GM12865 (cell line): ENCODE measurements at regions not wholly inside any gene's neighbourhood (a gene's known extent, or its start where the extent isn't known, plus 50 kb on each side); places are given as distances from the start of the nearest gene placed in this dataset.

Experiments
- DNase-seq: peaks from one replicate; pipeline ENCODE4 v3.0.0; 2010; ENCODE audit warnings: low read depth
- H3K4me3 ChIP-seq: 2 replicates; pipeline ENCODE4 v1.5.1; 2011; ENCODE audit warnings: mild to moderate bottlenecking, low read depth, low read length, control low read depth
- CTCF ChIP-seq: IDR thresholded peaks from 2 replicates; pipeline ENCODE4 v1.5.1; 2011; ENCODE audit warnings: low read length, control low read depth, low read depth, inconsistent platforms; ENCODE audit not compliant: insufficient read depth; ENCODE audit errors: missing control alignments

- no peak overlapping the region for H3K4me3 ChIP-seq
- no peak for TF ChIP-seq CTCF
- DNase-seq: no peak
Measured at GRCh38 chr4:187929024-187929423, 66.5 kb upstream of the ZFP42 start.

- no peak for DNase-seq
- H3K4me3 ChIP-seq: no peak overlapping the region
- no peak for TF ChIP-seq CTCF
Measured at GRCh38 chr4:187934766-187935165, 60.8 kb upstream of the ZFP42 start.

GRCh38 chr4:187937557-187937956 is 58.0 kb upstream of the ZFP42 start:
- DNase-seq: no peak
- TF ChIP-seq CTCF: no peak
- no peak overlapping the region for H3K4me3 ChIP-seq

GRCh38 chr4:187940299-187940698 is 55.3 kb upstream of the ZFP42 start:
- H3K4me3 ChIP-seq: no peak overlapping the region
- DNase-seq: no peak
- TF ChIP-seq CTCF: no peak

- no peak for TF ChIP-seq CTCF
- DNase-seq: no peak
Measured at GRCh38 chr4:187942968-187943367, 52.6 kb upstream of the ZFP42 start.

GRCh38 chr4:187944179-187944578 is 51.4 kb upstream of the ZFP42 start:
- DNase-seq: no peak
- TF ChIP-seq CTCF: no peak
- no peak overlapping the region for H3K4me3 ChIP-seq

More at GRCh38 chr4:187942968-187943367, 52.6 kb upstream of the ZFP42 start:
- no peak overlapping the region for H3K4me3 ChIP-seq
